ENCODE measurements at regions not wholly inside any gene's neighbourhood (a gene's known extent, or its start where the extent isn't known, plus 50 kb on each side); places are given as distances from the start of the nearest gene placed in this dataset.
"Not testable (repeated sequence)": the region's sequence is repeated elsewhere in the genome, so short reads cannot be mapped to it uniquely, and the experiment has no call there.

DNA sequence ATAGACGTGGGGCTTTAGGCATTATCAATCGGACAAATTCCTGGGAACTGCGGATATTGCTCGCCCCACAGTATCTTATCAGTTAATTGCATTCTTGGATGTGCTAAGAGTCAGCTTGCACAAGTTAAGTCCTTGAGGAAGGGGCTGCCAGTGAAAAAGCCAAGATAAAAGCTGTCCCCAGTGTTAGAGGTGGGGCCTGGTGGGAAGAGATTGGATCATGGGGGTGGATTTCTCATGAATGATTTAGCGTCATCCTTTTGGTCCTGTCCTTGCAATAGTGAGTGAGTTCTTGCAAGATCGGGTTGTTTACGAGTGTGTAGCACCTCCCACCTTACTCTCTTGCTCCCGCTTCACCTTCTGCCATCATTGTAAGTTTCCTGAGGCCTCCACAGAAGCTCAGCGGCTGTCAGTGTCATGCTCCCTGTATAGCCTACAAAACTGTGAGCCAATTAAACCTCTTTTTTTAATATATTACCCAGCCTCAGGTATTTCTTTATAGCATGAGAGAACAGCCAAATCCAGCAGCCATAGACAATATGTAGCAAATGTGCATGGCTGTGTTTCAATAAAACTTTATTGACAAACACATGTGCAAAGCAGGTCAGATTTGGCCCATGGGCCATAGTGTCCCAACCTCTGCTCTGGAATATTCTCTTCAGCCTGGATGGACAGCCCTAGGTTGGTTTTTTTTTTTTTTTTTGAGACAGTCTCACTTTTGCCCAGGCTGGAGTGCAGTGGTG lies 189.2 kb downstream of the OTOP1 start:
- DNase-seq; in situ Hi-C loops (cut with HindIII; ENCODE audit: low pct_ligation_motif_present, low pct_unique_long_range_greater_than_20kb, low sequenced_read_pairs): not testable (repeated sequence)

DNA sequence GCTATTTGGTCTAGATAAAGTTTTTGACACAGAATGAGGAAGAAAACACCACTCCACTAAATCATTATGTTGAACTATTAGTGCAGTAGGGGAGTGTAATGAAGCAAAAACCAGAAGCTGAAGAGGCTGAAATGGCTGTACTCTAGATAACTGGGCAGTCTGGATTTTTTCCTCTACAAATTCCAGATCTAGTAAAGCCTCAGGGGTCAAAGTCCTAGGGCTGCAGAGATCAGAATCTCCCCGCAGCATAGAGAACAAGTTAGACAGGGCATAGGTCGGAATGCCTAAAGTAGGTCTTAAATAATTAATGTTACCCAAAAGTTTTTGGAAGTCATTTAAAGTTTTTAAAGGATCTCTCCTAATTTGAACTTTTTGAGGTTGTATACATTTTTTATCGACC lies 180.9 kb downstream of the OTOP1 start:
- DNase-seq; in situ Hi-C loops (cut with HindIII; ENCODE audit: low pct_ligation_motif_present, low pct_unique_long_range_greater_than_20kb, low sequenced_read_pairs): not testable (repeated sequence)

DNA sequence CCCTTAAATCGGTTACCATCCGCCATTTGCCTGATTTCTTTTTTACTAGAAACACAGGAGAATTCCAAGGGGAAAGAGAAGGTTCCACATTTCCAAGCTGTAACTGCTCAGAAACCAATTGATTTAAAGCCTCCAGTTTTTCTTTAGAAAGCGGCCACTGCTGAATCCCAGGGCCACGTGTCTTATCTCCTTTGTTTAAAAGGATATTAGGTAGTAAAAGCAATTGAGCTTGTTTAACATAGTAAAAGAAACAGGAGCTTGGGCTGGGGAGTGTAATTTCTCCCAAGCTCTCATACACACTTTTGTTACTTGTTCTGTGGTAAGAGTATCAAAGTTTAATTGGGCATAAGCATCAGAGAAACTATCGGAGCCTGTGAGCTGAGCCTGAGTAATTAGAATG lies 180.0 kb downstream of the OTOP1 start:
- DNase-seq; in situ Hi-C loops (cut with HindIII; ENCODE audit: low pct_ligation_motif_present, low pct_unique_long_range_greater_than_20kb, low sequenced_read_pairs): not testable (repeated sequence)

GRCh38 chr4:4047202-4047601 lies 179.5 kb downstream of the OTOP1 start:
- in situ Hi-C loops (cut with HindIII; ENCODE audit: low pct_ligation_motif_present, low pct_unique_long_range_greater_than_20kb, low sequenced_read_pairs); DNase-seq: not testable (repeated sequence)

- DNase-seq; in situ Hi-C loops (cut with HindIII; ENCODE audit: low pct_ligation_motif_present, low pct_unique_long_range_greater_than_20kb, low sequenced_read_pairs): not testable (repeated sequence)
Observed at GRCh38 chr4:4048227-4048626, 178.5 kb downstream of the OTOP1 start.

DNA sequence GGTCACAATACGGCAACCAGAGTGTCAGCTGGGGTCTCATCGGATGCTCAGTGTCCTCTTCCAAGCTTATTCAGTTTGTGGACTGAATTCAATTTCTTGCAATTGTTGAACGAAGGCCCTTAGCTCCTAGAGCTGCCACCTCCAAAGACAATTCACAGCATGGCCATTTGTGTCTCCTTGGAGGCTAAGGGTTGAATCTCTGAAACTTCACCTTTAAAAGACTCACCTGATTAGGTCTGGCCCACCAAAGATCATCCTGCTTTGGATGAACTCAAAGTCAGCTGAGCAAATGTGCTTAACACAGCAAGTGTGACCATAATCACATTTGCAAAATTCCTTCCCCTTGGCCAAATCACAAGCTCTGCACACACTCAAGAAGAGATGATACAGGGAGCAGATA lies 175.9 kb downstream of the OTOP1 start:
- in situ Hi-C loops (cut with HindIII; ENCODE audit: low pct_ligation_motif_present, low pct_unique_long_range_greater_than_20kb, low sequenced_read_pairs); DNase-seq: not testable (repeated sequence)

GRCh38 chr4:4052933-4053332 lies 173.8 kb downstream of the OTOP1 start:
- DNase-seq; in situ Hi-C loops (cut with HindIII; ENCODE audit: low pct_ligation_motif_present, low pct_unique_long_range_greater_than_20kb, low sequenced_read_pairs): not testable (repeated sequence)

- in situ Hi-C loops (cut with HindIII; ENCODE audit: low pct_ligation_motif_present, low pct_unique_long_range_greater_than_20kb, low sequenced_read_pairs); DNase-seq: not testable (repeated sequence)
Observed at GRCh38 chr4:4057226-4057625, 169.5 kb downstream of the OTOP1 start.

- in situ Hi-C loops (cut with HindIII; ENCODE audit: low pct_ligation_motif_present, low pct_unique_long_range_greater_than_20kb, low sequenced_read_pairs); DNase-seq: not testable (repeated sequence)
Observed at GRCh38 chr4:4084171-4084570, 142.6 kb downstream of the OTOP1 start.

DNA sequence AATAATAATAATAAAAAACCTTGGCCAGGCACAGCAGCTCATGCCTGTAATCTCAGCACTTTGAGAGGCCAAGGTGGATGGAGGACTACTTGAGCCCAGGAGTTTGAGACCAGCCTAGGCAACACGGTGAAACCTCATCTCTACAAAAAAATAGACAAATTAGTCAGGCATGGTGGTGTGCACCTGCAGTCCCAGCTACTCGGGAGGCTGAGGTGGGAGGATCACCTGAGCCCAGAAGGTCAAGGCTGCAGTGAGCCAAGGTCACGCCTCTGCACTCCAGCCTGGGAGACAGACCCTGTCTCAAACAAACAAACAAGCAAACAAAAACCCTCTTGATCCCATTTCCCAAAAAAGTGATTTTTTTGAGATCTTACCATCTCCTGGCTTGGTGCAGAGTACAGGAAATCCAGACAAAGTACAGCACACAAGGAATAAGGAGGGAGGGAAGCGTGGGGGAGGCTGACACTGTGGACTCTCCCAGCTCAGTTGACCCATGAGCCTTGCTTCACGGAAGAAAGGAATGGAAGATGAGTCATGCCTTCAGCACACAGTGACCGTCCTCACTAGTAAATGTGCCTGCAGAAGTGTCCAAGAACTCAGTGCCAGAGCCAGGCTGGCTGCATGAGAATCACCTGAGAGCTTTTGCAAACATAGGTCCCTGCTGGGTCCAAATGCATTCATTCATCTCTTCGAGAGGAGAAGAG lies 136.9 kb downstream of the OTOP1 start:
- in situ Hi-C loops (cut with HindIII; ENCODE audit: low pct_ligation_motif_present, low pct_unique_long_range_greater_than_20kb, low sequenced_read_pairs): not testable (repeated sequence)
- peak; percentile 12 for DNase-seq

DNA sequence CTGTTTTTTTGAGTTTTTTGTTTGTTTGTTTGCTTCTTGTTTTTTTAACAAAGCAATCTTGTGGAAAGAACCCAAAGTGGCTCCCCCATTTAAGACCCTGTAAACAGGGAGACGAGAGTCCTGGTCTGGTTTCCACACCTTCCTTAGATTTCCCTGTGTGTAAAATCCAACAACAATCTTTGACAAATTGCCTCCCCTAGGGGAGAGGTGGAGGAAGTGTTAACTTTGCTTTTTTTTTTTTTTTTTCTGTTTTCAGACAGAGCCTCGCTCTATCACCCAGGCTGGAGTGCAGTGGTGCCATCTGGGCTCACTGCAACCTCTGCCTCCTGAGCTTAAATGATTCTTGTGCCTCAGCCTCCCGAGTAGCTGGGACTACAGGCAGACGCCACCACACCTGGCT lies 136.0 kb downstream of the OTOP1 start:
- DNase-seq; in situ Hi-C loops (cut with HindIII; ENCODE audit: low pct_ligation_motif_present, low pct_unique_long_range_greater_than_20kb, low sequenced_read_pairs): not testable (repeated sequence)

DNA sequence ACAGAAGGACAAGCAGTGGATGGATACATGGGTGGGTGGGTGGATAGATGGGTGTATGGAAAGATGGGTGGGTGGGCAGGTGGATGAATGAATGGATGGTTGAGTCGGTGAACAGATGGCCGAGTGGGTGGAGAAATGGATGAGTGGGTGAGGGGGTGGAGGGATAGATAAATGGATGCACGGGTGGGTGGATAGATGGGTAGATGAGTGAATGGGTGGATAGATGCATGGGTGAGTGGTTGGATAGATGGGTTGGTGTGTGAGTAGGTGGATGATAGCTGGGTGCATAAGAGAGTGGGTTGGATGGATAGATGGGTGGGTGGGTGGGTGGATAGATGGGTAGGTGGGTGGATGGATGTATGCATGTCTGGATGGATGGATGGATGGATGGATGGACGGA lies 134.6 kb downstream of the OTOP1 start:
- in situ Hi-C loops (cut with HindIII; ENCODE audit: low pct_ligation_motif_present, low pct_unique_long_range_greater_than_20kb, low sequenced_read_pairs); DNase-seq: not testable (repeated sequence)

- DNase-seq; in situ Hi-C loops (cut with HindIII; ENCODE audit: low pct_ligation_motif_present, low pct_unique_long_range_greater_than_20kb, low sequenced_read_pairs): not testable (repeated sequence)
Observed at GRCh38 chr4:4099610-4100009, 127.1 kb downstream of the OTOP1 start.

DNA sequence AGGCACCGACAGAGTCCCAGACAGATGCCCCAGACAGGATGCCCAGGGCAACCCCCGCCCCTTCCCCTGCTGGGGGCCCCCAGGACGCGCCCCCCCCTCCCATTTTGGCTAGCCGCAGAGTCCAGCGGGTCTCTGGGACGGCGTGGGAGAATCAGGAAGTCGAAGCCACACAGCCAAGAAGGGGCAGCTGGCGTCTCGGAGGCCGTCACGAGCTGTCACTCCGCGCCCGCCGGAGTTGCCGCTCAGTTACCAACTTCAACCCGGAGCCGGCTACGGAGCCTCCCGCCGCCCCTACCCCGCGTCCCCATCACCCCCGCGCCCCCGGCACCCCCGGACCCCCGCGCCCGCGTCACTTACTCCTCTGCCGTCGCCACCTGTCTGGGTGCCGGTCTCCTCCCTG lies 119.8 kb downstream of the OTOP1 start:
- in situ Hi-C loops (cut with HindIII; ENCODE audit: low pct_ligation_motif_present, low pct_unique_long_range_greater_than_20kb, low sequenced_read_pairs); DNase-seq: not testable (repeated sequence)

- in situ Hi-C loops (cut with HindIII; ENCODE audit: low pct_ligation_motif_present, low pct_unique_long_range_greater_than_20kb, low sequenced_read_pairs): not testable (repeated sequence)
- peak; percentile 36 for DNase-seq
Observed at GRCh38 chr4:4107411-4108107, 119.2 kb downstream of the OTOP1 start.

GRCh38 chr4:4115381-4115780 lies 111.3 kb downstream of the OTOP1 start:
- in situ Hi-C loops (cut with HindIII; ENCODE audit: low pct_ligation_motif_present, low pct_unique_long_range_greater_than_20kb, low sequenced_read_pairs): not testable (repeated sequence)

DNA sequence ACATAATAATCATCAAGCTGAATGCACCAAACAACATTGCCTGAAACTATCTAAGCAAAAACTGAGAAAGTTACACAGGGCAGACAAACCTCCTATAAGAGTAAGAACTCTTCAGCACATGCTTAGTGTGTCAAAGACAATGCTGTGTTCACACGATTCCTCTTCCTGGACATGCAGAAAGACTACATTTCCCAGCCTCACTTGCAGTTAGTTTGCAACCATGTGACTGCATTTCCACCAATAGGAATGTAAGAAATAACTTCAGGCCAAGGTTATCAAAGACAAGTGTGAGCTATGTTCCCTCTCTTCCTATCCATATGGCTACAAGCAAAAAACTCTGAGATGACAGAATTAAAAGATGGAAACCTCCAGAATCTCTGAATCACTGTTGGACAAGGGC lies 109.8 kb downstream of the OTOP1 start:
- in situ Hi-C loops (cut with HindIII; ENCODE audit: low pct_ligation_motif_present, low pct_unique_long_range_greater_than_20kb, low sequenced_read_pairs): not testable (repeated sequence)
- DNase-seq: peak; percentile 3

More at GRCh38 chr4:4115381-4115780, 111.3 kb downstream of the OTOP1 start:
- DNase-seq: not testable (repeated sequence)

DNA sequence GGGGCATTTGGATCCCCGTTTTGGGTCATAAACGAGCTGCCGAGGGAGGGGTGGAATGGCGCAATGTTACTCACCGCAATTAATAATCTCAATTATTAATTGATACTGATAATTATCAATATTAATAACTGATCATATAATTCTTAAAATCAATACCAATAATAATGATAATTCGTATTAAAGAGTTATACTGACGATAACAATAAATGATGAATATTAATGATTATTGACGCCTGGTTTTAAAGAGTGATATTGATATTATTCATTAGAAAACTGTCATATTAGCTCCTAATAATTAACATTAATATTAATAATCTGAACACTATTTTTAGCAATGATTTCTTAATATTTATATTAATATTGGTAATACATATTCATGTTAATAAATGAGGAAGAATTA lies 92.4 kb downstream of the OTOP1 start:
- DNase-seq; in situ Hi-C loops (cut with HindIII; ENCODE audit: low pct_ligation_motif_present, low pct_unique_long_range_greater_than_20kb, low sequenced_read_pairs): not testable (repeated sequence)

GRCh38 chr4:4136621-4137020 lies 90.1 kb downstream of the OTOP1 start:
- DNase-seq; in situ Hi-C loops (cut with HindIII; ENCODE audit: low pct_ligation_motif_present, low pct_unique_long_range_greater_than_20kb, low sequenced_read_pairs): not testable (repeated sequence)
